Nephron (organoid): ENCODE measurements at regions not wholly inside any gene's neighbourhood (a gene's known extent, or its start where the extent isn't known, plus 50 kb on each side); places are given as distances from the start of the nearest gene placed in this dataset.

Experiments
- H3K27ac Mint-ChIP-seq, 3 experiments: 2 replicates each; pipeline ENCODE4 v1.8.0; 2020; ENCODE audit warnings: mixed read lengths in 3 of 3, mild to moderate bottlenecking in 2 of 3, moderate library complexity in 1 of 3
- H3K27me3 Mint-ChIP-seq: 2 replicates; pipeline ENCODE4 v1.8.0; 2021; ENCODE audit warnings: low read depth, mild to moderate bottlenecking, moderate library complexity, mixed read lengths
- H3K36me3 Mint-ChIP-seq: 2 replicates; pipeline ENCODE4 v1.8.0; 2020; ENCODE audit warnings: low read depth, mixed read lengths
- H3K4me1 Mint-ChIP-seq: 2 replicates; pipeline ENCODE4 v1.8.0; 2020; ENCODE audit warnings: mixed read lengths
- H3K4me3 Mint-ChIP-seq, 3 experiments: 2 replicates each; pipeline ENCODE4 v1.8.0; 2020; ENCODE audit warnings: mild to moderate bottlenecking in 3 of 3, mixed read lengths in 3 of 3, moderate library complexity in 2 of 3
- H3K9me3 Mint-ChIP-seq: 2 replicates; pipeline ENCODE4 v1.8.0; 2020; ENCODE audit warnings: mixed read lengths
- CTCF ChIP-seq, 3 experiments: fragments of 200-600 bp; sonication (generic); IDR thresholded peaks; one replicate each; pipeline ENCODE4 v1.5.0; 2021; ENCODE audit warnings: antibody characterized with exemption in 3 of 3; ENCODE audit not compliant: unreplicated experiment in 3 of 3

GRCh38 chr3:15952543-15953175 is 154.9 kb upstream of the ANKRD28 start:
- TF ChIP-seq CTCF (IDR thresholded peaks at IDR 0.05; ENCODE audit: unreplicated experiment in 3 of 3), result no peak
- H3K4me3 Mint-ChIP-seq, result no peak overlapping the region
- no peaks in the 10 kb centered on the region for H3K36me3 Mint-ChIP-seq
- no peaks in the 10 kb centered on the region for H3K9me3 Mint-ChIP-seq
- no peaks in the 10 kb centered on the region for H3K27me3 Mint-ChIP-seq
- H3K4me1 Mint-ChIP-seq, result peaks cover 14% of the 10 kb centered on the region
- H3K27ac Mint-ChIP-seq, result no peak overlapping the region

- Mint-ChIP-seq H3K27me3 (no peaks in the 10 kb centered on the region), H3K36me3 (no peaks in the 10 kb centered on the region), H3K27ac (no peak overlapping the region), H3K4me1 (peaks cover 18% of the 10 kb centered on the region), H3K9me3 (no peaks in the 10 kb centered on the region), H3K4me3 (no peak overlapping the region)
- TF ChIP-seq CTCF (IDR thresholded peaks at IDR 0.05; ENCODE audit: unreplicated experiment in 3 of 3), result no peak
Observed at GRCh38 chr3:15953841-15954240, 156.1 kb upstream of the ANKRD28 start.

- no peaks in the 10 kb centered on the region for H3K36me3 Mint-ChIP-seq
- peaks cover 23% of the 10 kb centered on the region for H3K4me1 Mint-ChIP-seq
- no peaks in the 10 kb centered on the region for H3K27me3 Mint-ChIP-seq
Observed at GRCh38 chr3:15955968-15956367, 158.2 kb upstream of the ANKRD28 start.

GRCh38 chr3:15958692-15959433 is 161.1 kb upstream of the ANKRD28 start:
- Mint-ChIP-seq H3K27me3 (no peaks in the 10 kb centered on the region), H3K9me3 (no peaks in the 10 kb centered on the region), H3K27ac (no peak overlapping the region), H3K4me1 (peaks cover 28% of the 10 kb centered on the region), H3K4me3 (no peak overlapping the region), H3K36me3 (no peaks in the 10 kb centered on the region)
- TF ChIP-seq CTCF (IDR thresholded peaks at IDR 0.05; ENCODE audit: unreplicated experiment in 3 of 3), result no peak

More at GRCh38 chr3:15955968-15956367, 158.2 kb upstream of the ANKRD28 start:
- H3K27ac Mint-ChIP-seq, result peak overlapping the region in 2 of 3 experiments; percentile 64 to 70
- no peaks in the 10 kb centered on the region for H3K9me3 Mint-ChIP-seq
- TF ChIP-seq CTCF (IDR thresholded peaks at IDR 0.05; ENCODE audit: unreplicated experiment in 3 of 3), result no peak
- no peak overlapping the region for H3K4me3 Mint-ChIP-seq

GRCh38 chr3:15959434-15959811 is 161.6 kb upstream of the ANKRD28 start:
- Mint-ChIP-seq H3K4me3 (no peak overlapping the region), H3K36me3 (no peaks in the 10 kb centered on the region), H3K4me1 (peaks cover 33% of the 10 kb centered on the region), H3K27ac (no peak overlapping the region), H3K9me3 (no peaks in the 10 kb centered on the region), H3K27me3 (no peaks in the 10 kb centered on the region)
- TF ChIP-seq CTCF (IDR thresholded peaks at IDR 0.05; ENCODE audit: unreplicated experiment in 3 of 3), result no peak
